GM21390 (cell line): ENCODE measurements at regions not wholly inside any gene's neighbourhood (a gene's known extent, or its start where the extent isn't known, plus 50 kb on each side); places are given as distances from the start of the nearest gene placed in this dataset.
"Not testable (repeated sequence)": the region's sequence is repeated elsewhere in the genome, so short reads cannot be mapped to it uniquely, and the experiment has no call there.

Source experiments
- ATAC-seq: cut with Tn5 transposase; IDR thresholded peaks from one replicate; pipeline ENCODE4 v1.9.1; 2021; ENCODE audit not compliant: unreplicated experiment

DNA sequence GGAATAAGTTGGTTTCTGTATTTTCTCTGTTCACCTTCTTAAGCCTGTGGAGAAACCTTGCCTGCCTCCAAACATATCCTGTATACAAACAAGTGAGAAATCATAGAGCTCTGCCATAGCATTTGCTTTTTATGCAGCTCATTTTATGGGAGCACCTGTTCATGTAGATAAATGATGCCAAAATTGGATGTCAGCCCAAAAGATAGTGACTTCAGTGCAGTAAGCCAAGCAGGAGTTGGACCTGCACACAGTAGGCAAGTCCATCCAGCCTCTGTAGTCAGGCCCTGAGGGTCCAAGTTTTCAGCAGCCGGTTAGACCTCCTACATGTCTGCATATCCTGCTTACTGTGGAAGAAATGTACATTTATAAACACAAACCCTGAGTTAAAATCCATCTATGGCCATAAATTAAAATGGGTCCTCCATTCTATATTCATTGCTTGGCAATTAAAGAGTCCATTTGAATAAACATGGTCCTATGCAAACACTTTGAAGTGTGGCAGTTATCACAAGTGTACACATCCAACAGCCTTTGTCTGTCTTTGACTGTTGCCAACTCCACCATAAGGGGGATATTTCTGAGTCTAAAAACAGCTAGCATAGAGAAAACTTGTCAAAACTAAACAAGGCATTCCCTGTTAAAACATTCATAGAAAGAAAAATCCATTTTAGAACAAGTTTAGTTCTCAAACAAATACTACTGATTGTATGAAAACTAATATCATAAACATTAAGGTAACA lies 847.8 kb downstream of the RPS29 start:
- ATAC-seq, result no peak

DNA sequence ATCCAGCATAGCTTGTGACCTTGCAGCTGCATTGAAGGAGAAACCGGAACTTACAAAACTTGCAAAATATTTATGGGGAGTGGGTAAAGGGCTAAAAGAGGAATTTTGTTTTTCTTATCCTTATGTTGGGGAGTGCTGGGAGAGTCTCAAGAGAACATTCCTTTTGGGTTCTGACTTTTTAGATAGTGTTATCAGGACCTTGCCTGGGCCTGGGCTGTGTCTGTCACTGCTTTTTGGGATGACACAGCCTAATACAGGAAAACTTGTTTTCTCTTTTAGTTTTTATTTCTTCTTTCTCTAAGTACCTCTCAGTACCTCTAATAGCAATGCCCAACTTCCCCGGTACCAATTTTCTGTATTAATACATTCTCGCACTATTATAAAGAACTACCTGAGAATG lies 850.6 kb downstream of the RPS29 start:
- ATAC-seq, result no peak

- ATAC-seq, result no peak
Observed at GRCh38 chr14:48731260-48731659, 854.9 kb downstream of the RPS29 start.

GRCh38 chr14:48726080-48726642 lies 860.0 kb downstream of the RPS29 start:
- ATAC-seq, result no peak

- ATAC-seq, result no peak
Observed at GRCh38 chr14:48725051-48725734, 861.0 kb downstream of the RPS29 start.

DNA sequence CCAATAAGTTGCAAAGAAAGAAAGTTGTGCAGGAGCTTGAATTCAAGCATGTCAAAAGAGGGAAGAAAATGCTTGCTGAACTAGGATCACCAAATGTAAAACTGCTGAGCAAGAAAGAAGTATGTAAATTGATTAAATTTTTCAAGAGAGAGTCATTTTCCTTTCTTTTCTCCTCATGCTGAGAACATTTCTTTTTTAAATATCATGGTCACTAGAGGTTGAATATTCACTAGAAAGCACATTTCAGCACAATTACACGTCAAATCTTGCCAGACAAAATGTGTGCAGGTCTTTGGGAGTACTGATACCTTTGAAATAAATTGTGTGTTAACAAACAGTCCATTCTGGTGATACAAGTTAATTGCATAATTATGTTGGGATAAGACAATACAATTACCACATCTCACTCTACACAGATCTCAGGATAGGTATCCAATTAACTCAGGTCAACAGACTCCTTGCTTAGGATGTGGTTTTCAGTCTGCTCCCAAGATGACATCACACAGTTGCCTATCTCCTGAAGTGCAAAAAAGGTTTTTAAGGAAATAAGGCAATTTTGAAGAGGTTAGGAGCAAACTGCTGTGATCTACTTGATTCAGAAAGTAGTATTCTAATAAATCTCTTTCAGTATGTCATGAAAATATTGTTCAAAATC lies 862.2 kb downstream of the RPS29 start:
- no peak for ATAC-seq

DNA sequence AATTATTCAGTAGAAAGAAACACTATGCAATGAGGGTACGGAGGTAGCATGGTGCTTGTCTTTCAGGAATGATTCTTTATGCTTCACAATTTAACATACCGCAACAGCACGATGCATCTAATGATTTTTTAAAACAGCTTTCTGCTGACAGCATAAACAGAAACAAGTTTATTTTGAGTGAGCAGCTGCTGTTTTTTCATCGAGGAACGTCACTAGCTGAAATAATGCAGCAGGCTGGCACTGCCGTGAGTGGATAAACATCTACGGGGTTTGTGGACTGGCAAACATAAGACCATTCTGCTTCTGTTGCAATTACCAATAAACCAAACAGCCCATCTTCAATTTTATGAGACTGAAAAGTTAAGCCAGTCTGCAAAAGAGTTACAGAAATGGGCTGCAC lies 871.8 kb downstream of the RPS29 start:
- no peak for ATAC-seq

DNA sequence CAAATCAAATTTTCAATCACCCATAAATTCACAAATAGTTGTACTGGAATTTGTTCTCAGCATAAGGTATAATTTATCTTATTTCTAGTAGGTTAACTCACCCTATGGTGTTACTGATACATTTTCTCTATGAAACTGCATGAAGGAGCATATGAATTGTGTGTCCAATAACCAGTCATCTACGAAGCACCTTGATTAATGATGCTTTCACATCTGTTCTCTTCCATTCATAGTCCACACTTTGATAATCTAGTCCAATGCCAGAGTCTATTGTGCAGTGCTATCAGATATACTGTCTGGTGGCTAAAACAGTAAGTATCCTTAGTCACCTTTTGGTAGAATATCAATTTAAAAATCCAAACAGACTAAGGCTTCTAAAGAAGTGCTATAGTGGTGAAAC lies 876.0 kb downstream of the RPS29 start:
- no peak for ATAC-seq

DNA sequence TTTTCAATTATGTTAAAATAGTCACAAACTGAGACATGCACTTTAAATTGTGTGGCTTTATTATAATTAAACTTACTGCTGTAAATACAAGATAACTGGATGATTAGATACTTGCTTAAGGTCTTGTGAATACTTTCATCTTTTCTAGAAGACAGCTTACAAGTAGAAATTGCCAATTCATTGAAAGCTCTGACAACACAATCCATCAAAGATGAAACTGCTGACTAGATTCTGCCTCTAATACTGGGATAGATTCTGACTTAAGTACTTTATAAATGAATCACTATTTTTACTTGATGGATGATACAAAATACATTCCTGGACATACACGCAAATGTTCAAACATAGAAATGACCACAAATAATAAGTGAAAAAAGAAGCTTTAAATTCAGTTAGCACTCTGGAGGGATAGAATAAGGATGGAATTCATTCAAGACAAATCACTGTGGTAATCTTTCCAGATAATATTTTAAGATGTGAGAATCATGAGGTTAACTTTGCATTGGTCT lies 876.8 kb downstream of the RPS29 start:
- no peak for ATAC-seq

DNA sequence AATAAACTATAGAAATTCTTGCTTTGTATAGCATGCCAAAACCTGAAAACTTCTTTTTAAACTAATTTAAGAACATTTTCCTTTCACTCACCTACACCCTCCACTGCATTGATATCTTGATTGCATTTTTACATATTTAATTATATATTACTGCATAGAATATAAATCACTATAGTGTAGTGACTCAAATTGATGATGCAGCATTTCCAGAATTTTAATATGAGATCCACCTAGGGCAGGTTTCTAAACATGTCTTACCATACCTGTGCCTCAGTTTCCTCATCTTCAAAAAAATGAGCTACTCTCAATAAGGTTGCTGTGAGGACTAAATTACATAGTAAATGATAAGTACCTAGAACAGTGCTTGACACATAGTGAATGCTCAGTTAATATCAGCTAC lies 881.5 kb downstream of the RPS29 start:
- no peak for ATAC-seq

GRCh38 chr14:48703728-48704467 lies 882.3 kb downstream of the RPS29 start:
- no peak for ATAC-seq

DNA sequence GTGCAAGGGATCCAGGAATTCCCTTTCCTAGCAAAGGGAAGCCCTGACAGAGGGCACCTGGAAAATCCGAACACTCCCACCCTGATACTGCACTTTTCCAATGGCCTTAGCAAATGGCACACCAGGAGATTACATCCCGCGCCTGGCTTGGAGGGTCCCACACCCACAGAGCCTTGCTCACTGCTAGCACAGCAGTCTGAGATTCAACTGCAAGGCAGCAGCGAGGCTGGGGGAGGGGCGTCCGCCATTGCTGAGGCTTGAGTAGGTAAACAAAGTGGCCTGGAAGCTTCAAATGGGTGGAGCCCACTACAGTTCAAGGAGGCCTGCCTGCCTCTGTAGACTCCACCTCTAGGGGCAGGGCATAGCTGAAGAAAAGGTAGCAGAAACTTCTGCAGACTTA lies 888.8 kb downstream of the RPS29 start:
- ATAC-seq, result not testable (repeated sequence)

DNA sequence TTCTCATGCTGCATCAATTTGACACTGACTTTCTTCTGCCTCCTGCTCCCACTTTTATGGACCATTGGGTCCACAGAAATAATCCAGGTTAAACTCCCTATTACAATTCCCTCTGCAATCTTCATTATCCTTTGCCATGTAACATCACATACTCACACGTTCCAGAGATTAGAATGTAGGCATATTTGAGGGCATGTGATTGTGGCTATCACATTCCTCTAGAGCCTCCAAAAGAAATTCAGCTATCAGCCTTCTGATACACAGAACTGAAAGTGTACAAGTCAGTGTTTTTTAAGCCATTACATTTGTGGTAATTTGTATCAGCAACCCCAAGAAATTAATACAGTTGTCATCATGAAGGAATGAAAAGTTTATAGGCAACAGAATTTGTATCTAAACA lies 892.4 kb downstream of the RPS29 start:
- ATAC-seq, result no peak

DNA sequence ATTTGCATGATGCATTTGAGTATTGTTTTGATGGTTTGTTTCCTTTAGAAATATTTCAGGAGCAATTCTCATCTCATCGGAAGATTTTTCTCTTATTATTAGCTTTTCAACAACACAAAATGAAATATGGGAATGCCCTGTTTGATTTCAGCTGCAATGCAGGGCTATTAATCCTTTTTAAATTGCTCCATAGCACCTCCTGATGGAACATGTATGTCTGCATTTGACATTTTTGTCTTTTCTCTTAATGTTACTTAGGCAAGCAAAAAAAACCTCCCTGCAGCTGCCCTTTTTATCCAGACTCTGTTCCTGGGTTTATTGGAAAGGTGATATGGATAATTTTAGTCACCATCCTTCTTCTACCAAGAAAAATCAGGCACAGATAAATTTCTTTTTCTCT lies 895.8 kb downstream of the RPS29 start:
- no peak for ATAC-seq

DNA sequence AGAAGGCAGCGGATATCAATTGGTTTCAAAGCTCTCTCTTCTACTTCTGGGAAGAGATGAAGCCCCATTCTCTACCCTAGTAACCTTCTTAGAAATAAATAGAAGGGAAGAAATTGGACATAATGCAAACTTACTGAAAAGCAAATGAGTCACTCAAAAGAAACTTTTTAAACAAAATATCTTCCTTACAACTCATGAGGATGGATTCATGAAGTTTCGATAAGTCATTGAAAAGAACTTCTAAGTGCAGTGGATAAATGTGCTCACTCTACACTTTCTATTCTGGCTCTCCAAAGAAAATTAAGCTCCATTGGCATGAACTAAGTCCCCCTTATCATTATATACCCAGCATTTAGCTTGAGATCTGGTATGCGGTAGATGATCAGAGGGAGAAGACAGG lies 899.5 kb downstream of the RPS29 start:
- no peak for ATAC-seq

DNA sequence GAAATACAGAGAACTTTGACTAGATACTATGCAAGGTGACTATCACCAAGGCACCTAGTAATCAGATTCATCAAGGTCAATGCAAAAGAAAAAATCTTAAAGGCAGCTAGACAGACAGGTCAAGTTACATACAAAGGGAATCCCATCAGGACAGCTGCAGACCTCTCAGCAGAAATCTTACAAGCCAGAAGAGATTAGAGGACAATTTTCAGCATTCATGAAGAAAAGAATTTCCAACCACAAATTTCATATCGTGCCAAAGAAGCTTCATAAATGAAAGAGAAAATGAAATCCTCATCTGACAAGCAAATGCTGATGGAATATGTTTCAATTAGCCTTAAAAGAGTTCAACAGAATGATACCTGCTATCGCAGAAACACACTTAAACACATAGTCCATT lies 913.7 kb downstream of the RPS29 start:
- no peak for ATAC-seq

GRCh38 chr14:48670939-48671338 lies 915.2 kb downstream of the RPS29 start:
- ATAC-seq, result no peak

DNA sequence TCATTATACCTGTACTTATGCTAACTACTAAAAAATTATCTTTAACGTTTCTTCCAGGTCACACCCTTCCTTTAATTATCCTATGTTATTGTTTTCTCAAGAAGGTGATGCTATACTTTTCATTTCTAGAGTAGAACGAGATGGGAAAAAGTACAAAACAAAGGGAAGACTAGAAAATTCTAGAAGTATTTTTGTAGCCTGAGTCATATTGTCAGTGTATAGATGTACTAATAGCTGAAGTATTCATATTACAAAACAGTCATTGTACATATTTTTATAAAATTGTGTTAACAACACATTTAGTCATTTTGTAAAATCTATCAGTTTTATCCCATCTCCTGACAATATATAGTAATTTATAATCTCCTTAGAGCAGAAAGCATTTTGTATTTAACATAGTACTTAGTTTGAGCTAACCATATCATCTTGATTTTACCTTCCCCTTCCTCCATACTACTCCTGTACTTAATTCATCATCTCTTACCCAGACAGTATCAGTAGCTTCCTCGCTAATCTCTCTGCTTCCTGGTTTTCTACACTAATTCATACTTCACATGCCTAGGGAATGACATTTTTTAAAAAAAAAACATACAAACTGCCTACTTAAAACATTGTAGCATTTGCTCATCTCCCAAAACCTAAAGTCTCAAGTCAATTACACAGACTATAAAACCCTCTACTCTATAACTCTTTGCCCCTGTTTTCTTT lies 920.9 kb downstream of the RPS29 start:
- ATAC-seq, result no peak

DNA sequence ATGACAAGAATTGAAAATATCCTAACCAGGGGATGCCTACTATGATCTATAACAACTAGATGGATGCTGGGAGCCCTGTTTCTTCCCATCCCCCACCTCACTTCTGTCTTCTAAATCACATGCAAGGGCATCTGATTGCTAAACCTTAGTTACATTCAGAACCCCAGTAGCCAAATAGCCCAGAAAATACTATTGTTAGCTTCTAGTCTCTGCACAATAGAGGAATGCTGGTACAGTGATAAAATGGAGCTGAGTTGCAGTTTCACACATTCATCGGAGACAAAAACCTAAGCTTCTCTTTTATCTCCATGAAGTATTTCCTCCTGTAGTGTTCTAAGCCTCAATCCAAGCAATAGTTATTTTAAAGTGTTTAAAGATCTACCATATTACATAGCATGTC lies 942.9 kb downstream of the RPS29 start:
- ATAC-seq, result no peak

GRCh38 chr14:48628870-48629269 lies 953.5 kb upstream of the MDGA2 start:
- no peak for ATAC-seq
